ENCODE measurements at regions not wholly inside any gene's neighbourhood (a gene's known extent, or its start where the extent isn't known, plus 50 kb on each side); places are given as distances from the start of the nearest gene placed in this dataset.

DNA sequence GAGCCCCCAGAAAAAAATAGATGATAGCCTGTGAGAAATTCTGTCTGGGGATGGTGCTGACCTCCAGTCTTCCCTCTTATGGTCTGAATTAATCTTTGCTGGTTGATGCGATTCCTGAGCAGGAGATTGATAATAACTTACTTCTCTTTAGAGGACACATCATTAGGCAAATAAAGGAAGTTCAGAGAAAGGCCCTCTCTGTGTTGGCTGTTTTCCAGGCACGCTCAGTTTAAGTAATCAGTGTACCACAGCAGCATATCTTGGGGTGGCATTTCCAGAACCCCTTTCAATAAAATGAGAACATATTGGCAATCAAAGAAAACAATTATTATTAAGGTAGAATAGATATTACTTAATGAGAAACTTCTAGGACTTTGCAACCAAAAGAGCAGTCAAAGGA is 1129.3 kb upstream of the RAG2 start:
- TF ChIP-seq, protein P1, sequence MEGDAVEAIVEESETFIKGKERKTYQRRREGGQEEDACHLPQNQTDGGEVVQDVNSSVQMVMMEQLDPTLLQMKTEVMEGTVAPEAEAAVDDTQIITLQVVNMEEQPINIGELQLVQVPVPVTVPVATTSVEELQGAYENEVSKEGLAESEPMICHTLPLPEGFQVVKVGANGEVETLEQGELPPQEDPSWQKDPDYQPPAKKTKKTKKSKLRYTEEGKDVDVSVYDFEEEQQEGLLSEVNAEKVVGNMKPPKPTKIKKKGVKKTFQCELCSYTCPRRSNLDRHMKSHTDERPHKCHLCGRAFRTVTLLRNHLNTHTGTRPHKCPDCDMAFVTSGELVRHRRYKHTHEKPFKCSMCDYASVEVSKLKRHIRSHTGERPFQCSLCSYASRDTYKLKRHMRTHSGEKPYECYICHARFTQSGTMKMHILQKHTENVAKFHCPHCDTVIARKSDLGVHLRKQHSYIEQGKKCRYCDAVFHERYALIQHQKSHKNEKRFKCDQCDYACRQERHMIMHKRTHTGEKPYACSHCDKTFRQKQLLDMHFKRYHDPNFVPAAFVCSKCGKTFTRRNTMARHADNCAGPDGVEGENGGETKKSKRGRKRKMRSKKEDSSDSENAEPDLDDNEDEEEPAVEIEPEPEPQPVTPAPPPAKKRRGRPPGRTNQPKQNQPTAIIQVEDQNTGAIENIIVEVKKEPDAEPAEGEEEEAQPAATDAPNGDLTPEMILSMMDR (IDR thresholded peaks at IDR 0.05), result no peak
- no peak for TF ChIP-seq FOXP1 (CRISPR knock-in tag; IDR thresholded peaks at IDR 0.05; ENCODE audit: borderline replicate concordance)
- TF ChIP-seq ZNF232 (CRISPR knock-in tag; IDR thresholded peaks at IDR 0.05), result no peak
- TF ChIP-seq IRF1 (CRISPR knock-in tag; IDR thresholded peaks at IDR 0.05), result no peak
- TF ChIP-seq, protein P2, sequence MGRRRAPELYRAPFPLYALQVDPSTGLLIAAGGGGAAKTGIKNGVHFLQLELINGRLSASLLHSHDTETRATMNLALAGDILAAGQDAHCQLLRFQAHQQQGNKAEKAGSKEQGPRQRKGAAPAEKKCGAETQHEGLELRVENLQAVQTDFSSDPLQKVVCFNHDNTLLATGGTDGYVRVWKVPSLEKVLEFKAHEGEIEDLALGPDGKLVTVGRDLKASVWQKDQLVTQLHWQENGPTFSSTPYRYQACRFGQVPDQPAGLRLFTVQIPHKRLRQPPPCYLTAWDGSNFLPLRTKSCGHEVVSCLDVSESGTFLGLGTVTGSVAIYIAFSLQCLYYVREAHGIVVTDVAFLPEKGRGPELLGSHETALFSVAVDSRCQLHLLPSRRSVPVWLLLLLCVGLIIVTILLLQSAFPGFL (CRISPR knock-in tag; IDR thresholded peaks at IDR 0.05; ENCODE audit: borderline replicate concordance), result no peak
- no peak for TF ChIP-seq CREB1 (CRISPR knock-in tag; IDR thresholded peaks at IDR 0.05)
- TF ChIP-seq PRRX2 (CRISPR knock-in tag; IDR thresholded peaks at IDR 0.05), result no peak
- TF ChIP-seq KAT7 (CRISPR knock-in tag; IDR thresholded peaks at IDR 0.05; ENCODE audit: borderline replicate concordance), result no peak
- TF ChIP-seq MLX (CRISPR knock-in tag; IDR thresholded peaks at IDR 0.05), result no peak
- TF ChIP-seq TP53 (CRISPR knock-in tag; IDR thresholded peaks at IDR 0.05), result no peak
- TF ChIP-seq, protein P3, sequence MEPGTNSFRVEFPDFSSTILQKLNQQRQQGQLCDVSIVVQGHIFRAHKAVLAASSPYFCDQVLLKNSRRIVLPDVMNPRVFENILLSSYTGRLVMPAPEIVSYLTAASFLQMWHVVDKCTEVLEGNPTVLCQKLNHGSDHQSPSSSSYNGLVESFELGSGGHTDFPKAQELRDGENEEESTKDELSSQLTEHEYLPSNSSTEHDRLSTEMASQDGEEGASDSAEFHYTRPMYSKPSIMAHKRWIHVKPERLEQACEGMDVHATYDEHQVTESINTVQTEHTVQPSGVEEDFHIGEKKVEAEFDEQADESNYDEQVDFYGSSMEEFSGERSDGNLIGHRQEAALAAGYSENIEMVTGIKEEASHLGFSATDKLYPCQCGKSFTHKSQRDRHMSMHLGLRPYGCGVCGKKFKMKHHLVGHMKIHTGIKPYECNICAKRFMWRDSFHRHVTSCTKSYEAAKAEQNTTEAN (CRISPR knock-in tag; IDR thresholded peaks at IDR 0.05), result no peak

Data from WTC11 (cell line).